Adipose tissue (tissue), 3 donors: ENCODE measurements at regions not wholly inside any gene's neighbourhood (a gene's known extent, or its start where the extent isn't known, plus 50 kb on each side); places are given as distances from the start of the nearest gene placed in this dataset.

Experiments used
- H3K27ac ChIP-seq: one replicate; pipeline ENCODE4 v1.5.1; 2013; ENCODE audit warnings: low read depth, low read length
- WGBS, 3 donors: extraction: QIAGEN DNeasy Blood & Tissue Kit; methylation state at CpG; one replicate each; pipeline ENCODE4 v1.1.7; 2013; 5-methylcytosine and 5-hydroxymethylcytosine counted together
- donor health status: healthy with polysubstance abuse.
- donor health status: Bipolar disorder and iron deficiency.
- donor health status: healthy.

DNA sequence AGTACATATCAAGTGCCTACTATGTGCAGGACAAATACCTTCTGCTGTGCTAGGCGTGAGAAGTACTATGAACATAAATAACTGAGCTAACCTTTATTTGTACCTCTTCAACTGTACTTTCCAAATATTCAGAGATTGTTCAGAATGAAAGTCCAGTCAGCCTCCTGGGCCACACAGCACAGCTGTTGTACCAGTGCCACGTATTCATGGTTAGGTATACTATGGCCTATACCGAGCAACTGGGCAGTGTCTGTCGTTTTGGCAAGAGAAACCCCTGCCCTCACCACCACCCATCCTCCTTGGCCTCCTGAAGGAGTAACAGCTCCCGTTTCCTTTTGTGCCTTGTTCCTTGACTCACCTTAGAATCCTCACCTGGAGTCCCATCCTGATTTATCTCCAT is 53.0 kb downstream of the RASSF10 start:
- WGBS, 3 donors: 81 to 95% (median 92%) methylated on average over 5 of the region's 5 CpGs
- no peak overlapping the region for H3K27ac ChIP-seq

DNA sequence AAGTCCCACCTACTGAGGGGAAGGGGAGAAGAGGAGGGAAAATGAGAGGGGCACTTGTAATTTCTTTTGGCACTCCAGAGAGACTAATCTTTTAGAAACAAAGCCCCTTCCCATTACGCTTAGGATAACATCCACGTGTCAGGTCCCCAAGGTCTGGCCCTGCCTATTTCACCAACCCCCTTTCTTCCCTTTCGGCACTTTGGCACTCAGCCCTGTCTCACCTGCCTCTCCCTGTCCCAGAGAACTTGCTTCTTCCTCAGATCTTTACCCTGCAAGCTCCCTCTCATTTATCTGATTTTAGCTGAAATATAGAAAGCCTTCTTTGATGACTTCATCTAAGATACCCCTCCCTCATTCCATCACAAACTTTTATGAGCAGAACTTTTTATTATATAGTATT is 55.5 kb downstream of the RASSF10 start:
- WGBS, 3 donors: 19 to 77% (median 73%) methylated on average over 3 of the region's 3 CpGs
- no peak overlapping the region for H3K27ac ChIP-seq

DNA sequence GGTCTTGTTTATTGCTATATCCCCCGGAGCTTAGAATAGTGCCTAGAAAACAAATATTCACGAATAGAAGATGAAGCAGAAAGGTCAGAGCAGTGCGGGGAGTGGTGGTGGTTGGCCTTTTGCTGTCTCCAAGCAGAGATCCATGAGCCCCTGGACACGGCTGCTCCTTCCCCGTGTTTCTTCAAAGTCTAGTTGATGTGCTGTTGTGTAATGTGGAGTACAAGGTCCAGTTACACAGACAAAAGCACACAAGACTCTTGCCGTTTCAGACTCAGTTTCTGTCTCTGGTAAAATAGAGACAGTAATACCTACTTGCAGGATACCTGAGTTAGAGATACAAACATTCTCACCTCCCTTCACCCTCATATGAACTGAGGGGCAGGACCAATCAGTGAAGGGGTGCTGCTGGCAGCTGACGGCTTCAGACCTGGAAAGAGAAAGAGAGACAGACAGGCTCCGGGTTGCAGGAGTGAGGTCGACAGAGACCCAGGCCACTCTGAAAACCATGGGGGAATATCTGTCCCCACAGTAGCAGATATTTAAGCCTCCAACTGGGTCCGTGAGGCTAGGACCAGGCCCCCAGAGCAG is 56.2 kb downstream of the RASSF10 start:
- H3K27ac ChIP-seq: no peak overlapping the region
- 56 to 82% (median 81%) methylated on average over 10 of the region's 10 CpGs for WGBS, 3 donors

DNA sequence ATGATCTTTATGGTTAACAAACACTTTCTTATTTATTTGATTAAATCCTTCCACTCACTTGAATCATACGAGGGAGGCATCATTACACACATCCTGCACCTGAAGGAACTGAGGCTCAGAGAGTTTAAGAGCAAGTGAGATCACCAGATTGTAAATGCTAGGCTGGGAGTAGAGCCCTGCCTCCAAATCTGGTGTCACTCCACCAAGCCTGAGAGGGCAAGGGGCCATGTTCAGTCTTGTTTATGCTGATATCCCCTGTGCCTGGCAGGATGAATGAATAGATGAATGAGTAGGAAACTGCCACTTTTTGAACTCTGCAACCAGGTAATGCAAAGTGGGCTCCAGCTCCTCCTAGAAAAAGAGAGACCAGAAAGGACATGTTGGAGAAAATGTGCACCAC is 59.1 kb downstream of the RASSF10 start:
- 73 to 78% (median 77%) methylated on average over 1 of the region's 1 CpG for WGBS, 3 donors
- H3K27ac ChIP-seq: no peak overlapping the region

DNA sequence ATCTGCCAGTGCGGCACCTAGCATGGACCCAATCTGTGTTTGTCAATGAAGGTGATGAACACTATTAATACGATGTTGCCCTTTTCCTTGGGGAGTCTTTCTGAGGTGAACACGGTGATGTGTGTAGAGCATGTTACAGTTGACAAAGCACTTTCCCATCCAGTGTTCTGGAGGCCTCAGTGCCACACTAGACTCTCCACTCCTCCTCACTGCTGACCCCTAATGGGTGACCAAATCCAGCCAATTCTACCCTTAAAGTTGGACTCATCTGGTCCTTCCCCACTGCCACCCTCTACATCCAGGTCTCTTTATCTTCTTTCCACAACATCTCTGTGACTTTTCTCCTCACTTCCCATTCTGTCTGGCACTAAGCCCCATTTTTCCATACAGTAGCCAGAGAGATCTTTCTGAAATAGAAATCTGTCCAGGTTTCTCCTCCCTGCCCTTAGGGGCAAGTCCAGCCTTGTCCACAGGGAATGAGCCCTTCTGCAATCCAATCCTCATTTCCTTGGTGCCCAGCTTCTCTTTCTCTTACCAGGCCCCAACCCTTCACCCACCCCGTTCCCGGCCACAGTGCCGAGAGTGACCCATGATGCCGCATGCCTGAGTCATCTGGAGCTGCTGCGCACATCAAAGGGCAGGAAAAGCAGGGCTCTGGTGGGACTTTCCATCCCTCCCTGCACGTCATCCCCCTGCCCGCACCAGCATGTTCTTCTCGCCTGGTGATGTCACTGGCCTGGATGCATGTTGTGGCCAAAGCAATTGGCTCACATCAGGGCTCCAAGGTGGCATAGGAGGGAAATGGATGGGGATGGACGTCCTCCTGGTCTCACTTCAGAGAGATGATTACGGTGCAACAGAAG is 64.2 kb downstream of the RASSF10 start:
- WGBS, 3 donors: 83 to 86% (median 85%) methylated on average over 13 of the region's 13 CpGs
- no peak overlapping the region for H3K27ac ChIP-seq

DNA sequence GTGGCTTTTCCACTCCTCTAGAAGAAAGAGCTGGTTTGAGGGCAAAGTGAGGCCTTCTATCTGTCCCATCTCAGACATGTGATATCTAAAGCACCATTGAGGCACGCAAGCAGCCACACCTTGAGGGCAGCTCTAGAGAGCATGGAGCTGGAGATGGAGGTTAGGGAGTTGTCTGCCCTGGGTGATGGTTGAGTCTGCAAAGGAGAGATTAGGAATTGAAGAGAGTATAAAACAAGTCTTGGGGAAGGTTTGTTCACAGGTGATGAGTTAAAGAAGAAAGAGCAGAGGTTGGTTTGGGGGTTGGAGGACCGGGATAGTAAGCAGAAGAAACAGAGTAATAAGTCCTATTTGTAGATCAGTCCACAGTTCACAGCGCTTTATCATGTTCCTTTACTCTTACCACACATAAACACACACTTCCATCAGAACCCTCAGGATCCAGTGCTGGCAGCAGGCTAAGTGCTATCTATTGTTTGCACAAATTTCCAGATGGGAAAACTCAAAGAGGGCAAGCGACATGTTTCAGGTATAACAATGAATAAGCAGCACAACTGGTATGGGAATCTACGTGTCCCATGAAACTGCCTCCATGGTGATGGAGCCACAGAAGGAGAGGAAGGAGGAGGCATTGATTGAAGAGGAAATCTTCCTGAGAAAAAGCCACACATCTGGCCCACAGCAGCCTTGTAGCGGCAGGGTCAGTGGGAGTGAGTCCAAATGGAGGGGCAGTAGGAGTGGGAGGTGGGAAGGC is 65.8 kb downstream of the RASSF10 start:
- no peak overlapping the region for H3K27ac ChIP-seq
- WGBS, 3 donors: 73 to 78% (median 75%) methylated on average over 6 of the region's 6 CpGs

DNA sequence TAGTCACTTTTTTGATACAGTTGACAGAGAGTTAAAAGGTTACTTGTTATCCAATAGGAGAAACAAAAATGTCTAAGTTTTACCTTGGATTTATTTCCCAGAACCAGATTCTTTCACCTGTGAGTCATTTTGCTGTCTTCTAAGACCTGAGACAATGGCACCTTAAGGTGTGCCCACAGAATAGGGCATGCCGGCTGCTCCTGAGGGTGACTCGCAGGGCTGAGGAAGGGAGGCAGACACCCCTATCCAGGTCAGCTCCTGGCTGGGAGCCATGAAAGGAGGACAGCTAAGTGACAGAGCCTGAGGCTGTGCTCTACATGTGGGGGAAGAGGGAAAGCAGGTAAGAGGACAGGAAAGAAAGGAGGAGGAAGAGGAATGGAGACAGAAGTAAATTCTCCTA is 67.8 kb downstream of the RASSF10 start:
- 88 to 93% (median 92%) methylated on average over 2 of the region's 2 CpGs for WGBS, 3 donors
- no peak overlapping the region for H3K27ac ChIP-seq

DNA sequence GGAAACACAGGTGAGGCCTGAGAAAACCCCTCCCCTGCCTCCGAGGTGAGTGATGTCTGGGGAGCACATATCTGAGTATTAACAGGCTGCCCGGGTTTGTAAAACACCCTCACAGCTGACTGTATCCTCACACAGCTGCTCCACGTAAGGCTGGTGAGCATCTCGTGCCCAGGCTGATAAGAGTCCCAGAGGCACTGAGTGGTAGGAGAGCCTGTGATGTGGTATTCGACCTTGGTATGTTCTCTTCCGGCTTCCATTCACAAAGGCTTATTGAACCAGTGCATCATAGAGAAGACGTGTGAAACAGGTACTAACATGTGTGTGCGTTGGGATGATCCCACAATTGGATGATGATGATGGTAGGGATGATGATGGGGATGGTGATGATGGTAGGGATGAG is 71.7 kb downstream of the RASSF10 start:
- 78 to 87% (median 84%) methylated on average over 8 of the region's 8 CpGs for WGBS, 3 donors

DNA sequence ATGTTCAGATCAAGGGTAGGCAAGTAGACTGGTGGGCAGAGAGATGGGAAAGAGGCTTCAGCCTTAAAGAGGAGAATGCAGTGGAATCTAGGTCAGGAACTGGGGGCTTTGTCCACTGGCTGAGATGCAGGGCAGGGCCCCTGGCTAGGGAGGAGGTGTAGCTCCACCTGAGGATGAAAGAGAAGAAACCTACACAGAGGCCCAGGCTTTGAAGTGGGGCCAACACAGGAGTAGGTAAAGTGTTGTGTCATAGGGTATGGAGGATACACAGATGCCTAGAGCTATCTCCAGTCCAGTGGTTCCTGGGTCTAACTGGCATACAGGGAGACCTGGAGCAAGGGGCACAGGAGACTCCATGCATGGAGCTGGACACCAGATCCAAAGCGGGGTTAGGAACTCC is 73.5 kb downstream of the RASSF10 start:
- H3K27ac ChIP-seq: no peak overlapping the region
- WGBS, 3 donors: 83 to 100% (median 90%) methylated on average over 1 of the region's 1 CpG

More for the DNA sequence above, 71.7 kb downstream of the RASSF10 start:
- no peak overlapping the region for H3K27ac ChIP-seq

DNA sequence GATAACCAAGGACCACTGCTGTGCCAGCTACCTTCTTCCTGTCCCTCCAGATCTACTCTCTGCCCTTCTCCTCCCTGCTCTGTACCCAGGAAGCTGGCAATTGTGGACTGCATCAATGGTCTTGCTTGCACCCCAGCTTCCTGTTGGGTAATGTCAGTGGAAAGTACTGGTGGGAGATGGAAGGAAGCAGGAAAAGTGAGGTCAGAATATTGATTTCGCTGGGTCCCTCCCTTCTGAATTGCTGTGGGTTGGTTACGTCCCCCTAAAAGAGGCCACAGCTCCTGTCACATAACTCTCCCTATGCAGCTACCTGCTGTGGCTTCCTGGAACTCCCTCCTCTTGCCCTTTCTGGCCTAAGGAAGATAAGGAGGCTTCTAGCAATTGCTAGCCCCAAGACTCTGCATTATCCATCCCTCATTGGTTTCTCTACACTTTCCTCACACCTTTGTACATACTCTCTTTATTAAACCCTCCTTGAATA is 81.2 kb downstream of the RASSF10 start:
- WGBS, 3 donors: 58 to 76% (median 61%) methylated on average over 2 of the region's 2 CpGs

DNA sequence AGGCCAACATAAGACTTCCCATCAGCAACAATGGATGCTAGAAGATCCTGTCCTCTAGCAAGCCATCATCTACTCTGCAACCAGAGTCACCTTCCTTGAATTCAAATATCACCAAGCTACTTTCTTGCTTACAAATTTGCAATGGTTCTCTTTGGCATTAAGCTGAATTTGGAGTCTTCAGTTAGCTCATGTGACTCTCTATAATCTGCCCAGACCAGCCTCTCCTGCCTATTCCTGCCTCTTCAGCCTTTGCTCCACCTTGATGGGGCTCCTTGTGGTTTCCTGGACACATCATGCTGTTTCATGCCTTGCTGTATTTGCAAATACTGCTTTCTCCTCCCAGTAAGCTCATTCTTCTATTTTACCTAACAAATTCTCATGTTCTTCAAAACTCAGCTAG is 82.3 kb downstream of the RASSF10 start:
- H3K27ac ChIP-seq: no peak overlapping the region

More for the DNA sequence above, 81.2 kb downstream of the RASSF10 start:
- H3K27ac ChIP-seq: no peak overlapping the region

DNA sequence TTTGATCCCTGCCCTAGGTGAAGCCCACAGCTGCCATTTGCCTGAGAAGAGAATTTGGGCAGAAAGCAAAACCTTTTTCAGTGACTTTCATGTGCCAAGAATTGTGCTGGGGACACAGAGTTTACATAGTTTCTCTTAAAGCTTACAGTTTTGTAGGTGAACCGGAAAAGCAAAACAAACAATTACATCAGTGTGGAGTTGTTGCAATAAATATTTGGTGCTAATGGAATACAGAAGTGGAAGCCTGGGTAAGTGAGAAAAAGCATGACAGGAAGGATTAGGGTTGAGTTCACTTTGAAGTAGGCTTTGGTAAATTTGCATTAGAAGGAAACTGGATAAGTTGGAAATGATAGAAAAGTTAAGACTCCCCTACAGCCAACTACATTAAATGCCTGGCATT is 82.7 kb downstream of the RASSF10 start:
- 73 to 89% (median 80%) methylated on average over 1 of the region's 1 CpG for WGBS, 3 donors
- H3K27ac ChIP-seq: no peak overlapping the region

DNA sequence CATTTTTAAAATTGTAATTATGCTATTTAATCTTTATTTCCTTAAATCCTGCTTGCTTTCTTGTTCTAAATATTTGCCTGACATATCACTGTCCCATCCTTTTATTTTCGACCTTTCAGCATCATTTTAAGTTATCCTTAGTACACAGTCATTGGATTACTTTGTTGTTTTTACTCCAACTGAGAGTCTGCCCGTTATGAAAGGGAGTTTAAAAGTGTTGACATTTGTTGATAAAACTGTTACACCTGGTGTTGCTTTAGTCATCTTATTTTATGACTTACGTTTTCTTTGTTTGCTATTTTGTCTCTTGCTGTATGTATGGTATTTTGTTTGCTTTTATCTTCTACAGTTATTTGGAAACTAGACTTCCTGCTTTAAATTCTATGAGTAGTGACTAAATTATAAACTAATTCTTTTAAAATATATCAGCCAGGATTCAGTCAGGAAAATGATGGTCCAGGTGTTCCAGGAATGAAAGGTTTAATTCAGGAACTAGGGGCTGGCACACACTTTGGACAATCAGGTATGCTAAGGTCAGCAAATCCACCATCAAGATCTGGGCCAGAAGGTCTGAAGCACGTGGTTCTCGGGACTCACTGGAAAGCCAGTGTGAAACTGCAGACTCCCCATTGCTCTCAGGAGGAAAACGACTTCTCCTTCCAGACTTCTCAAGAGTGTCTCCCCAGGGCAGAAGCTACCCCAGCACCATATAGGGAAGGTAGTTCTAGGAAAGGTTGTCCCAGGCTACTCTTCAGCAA is 86.0 kb downstream of the RASSF10 start:
- WGBS, 3 donors: 35 to 58% (median 54%) methylated on average over 6 of the region's 6 CpGs

DNA sequence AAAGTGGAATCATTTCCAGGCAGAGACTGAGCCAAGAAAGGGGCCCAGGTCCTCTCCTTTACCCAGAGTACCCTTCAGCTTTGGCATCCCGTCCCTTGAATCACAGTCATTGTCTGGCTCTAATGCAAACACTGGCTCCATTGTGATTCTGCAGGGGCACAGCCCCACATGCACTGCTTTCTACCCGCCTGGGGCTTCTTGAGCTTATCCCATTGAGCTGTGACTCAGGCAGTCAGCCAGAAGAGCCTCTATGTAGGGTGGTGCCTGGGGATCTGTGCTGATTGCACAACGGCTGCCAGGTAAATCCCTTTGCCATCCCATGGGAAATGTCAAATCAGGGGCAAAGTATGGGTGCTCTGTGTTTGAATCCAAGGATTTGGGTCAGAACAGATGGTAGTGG is 88.9 kb downstream of the RASSF10 start:
- H3K27ac ChIP-seq: no peak overlapping the region
- WGBS, 3 donors: 82 to 89% (median 88%) methylated on average over 3 of the region's 3 CpGs

More for the DNA sequence above, 86.0 kb downstream of the RASSF10 start:
- no peak overlapping the region for H3K27ac ChIP-seq

DNA sequence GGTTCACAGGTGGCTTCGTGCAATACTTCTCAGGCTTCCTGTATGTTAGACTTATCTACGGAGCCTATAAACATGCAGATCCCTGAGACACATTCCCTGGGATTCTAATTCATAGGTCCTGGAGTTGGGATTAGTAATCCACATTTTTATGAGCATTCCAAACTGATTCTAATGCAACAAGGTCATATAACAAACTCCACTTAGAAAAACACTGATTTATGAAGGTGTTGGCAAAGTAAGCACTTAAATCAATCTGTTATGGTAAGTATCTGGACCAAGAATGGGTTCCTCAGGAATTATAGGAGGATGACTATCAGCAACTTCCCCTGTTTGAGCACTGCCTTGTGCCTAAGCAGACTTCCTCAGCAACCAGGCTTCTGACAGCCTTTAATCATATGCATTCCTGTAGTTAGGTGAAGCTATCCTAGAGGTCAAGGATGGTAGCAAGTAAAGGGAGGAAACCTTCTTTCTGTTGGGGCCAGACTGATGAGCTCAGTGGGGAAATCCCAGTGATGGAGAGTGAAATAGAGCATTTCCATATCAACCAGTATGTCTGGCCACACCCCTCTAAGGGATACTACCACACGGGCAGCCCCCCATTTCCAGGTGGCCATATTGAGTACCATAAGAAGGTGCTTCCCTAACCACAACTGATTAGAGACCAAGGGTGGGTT is 89.6 kb downstream of the RASSF10 start:
- H3K27ac ChIP-seq: no peak overlapping the region
- 84 to 95% (median 88%) methylated on average over 3 of the region's 3 CpGs for WGBS, 3 donors

DNA sequence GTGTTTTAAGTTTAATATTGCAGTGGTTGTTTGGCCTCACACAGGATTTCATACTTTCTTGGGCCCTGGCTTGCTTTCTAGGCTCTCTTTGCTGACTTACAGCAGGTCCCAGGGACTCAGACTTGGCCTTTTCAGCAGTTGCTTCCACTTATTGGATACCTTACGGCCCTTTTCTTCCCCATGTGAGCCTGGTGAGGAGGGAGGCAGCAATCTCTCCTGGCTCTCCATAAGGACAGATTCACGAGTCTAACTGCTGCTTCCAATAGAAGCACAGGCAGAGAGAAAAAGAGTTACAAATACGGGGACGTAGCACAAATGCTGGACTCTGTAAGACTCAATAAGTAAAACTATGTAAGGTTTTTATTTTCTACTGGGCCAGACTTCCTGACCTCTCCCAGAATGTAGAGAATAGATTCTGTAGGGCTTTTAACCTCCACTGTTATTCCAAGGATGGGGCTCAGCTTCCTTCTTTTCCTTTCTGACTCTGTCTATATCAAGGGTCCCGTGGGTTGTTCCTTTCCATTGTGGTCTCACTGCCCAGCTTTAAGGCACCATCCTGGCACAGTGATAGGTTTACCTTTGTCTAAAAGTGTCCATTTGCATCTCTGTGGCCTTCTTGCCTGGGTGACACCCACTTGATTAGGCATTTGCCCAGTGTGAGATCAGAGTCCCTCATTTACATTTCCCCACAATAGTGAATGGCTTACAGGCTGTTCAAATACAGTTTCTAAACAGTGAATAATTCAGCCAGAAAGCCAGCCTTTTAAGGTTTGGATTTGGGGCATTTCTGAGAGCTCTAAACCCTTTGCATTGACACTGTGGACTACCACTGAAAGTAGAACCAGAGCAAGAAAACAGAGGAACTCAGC is 92.8 kb downstream of the RASSF10 start:
- H3K27ac ChIP-seq: no peak overlapping the region
- WGBS, 3 donors: 82 to 93% (median 88%) methylated on average over 5 of the region's 5 CpGs

DNA sequence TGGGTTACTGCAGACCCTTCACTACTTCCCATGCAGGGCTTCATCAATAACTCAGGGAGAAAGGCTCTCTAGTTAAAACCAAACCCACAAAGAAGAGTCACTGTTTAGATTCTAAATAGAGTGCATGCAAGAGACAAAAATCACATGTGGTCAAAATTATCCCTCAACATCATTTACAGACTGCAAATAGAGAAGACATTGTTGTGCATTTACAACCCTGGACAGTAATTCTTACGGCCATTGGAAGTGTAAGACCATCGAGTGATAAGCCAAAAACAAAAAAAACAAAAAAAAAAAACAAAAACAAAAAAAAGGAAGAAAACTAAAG is 93.4 kb downstream of the RASSF10 start:
- H3K27ac ChIP-seq: no peak overlapping the region
- 79 to 86% (median 84%) methylated on average over 2 of the region's 2 CpGs for WGBS, 3 donors
